GM21360 (cell line): ENCODE measurements at regions not wholly inside any gene's neighbourhood (a gene's known extent, or its start where the extent isn't known, plus 50 kb on each side); places are given as distances from the start of the nearest gene placed in this dataset.

Experiments used
- ATAC-seq: cut with Tn5 transposase; IDR thresholded peaks from one replicate; pipeline ENCODE4 v1.9.1; 2021; ENCODE audit warnings: mild to moderate bottlenecking, moderate library complexity; ENCODE audit not compliant: unreplicated experiment

GRCh38 chr5:74243634-74244033 lies 396.9 kb downstream of the ENC1 start:
- no peak for ATAC-seq

- no peak for ATAC-seq
These were observed 398.0 kb downstream of the ENC1 start for GRCh38 chr5:74242516-74242915.

GRCh38 chr5:74241751-74242140 lies 398.8 kb downstream of the ENC1 start:
- ATAC-seq, result no peak

- no peak for ATAC-seq
These were observed 399.5 kb downstream of the ENC1 start for GRCh38 chr5:74240783-74241750.

- no peak for ATAC-seq
These were observed 401.3 kb downstream of the ENC1 start for GRCh38 chr5:74239261-74239660.

- ATAC-seq, result no peak
These were observed 402.9 kb downstream of the ENC1 start for GRCh38 chr5:74237571-74238145.

GRCh38 chr5:74235552-74235951 lies 405.0 kb downstream of the ENC1 start:
- no peak for ATAC-seq

GRCh38 chr5:74233571-74233970 lies 407.0 kb downstream of the ENC1 start:
- ATAC-seq, result no peak

GRCh38 chr5:74233091-74233490 lies 407.4 kb downstream of the ENC1 start:
- no peak for ATAC-seq

GRCh38 chr5:74232276-74232675 lies 408.3 kb downstream of the ENC1 start:
- ATAC-seq, result no peak

GRCh38 chr5:74231697-74232096 lies 408.8 kb downstream of the ENC1 start:
- no peak for ATAC-seq

GRCh38 chr5:74226716-74227485 lies 413.6 kb downstream of the ENC1 start:
- ATAC-seq, result no peak

GRCh38 chr5:74225587-74225986 lies 414.9 kb downstream of the ENC1 start:
- no peak for ATAC-seq

- no peak for ATAC-seq
These were observed 416.2 kb downstream of the ENC1 start for GRCh38 chr5:74224331-74224730.

- no peak for ATAC-seq
These were observed 417.7 kb downstream of the ENC1 start for GRCh38 chr5:74222806-74223205.

GRCh38 chr5:74221413-74221812 lies 419.1 kb downstream of the ENC1 start:
- no peak for ATAC-seq

- no peak for ATAC-seq
These were observed 424.5 kb downstream of the ENC1 start for GRCh38 chr5:74216012-74216411.

- ATAC-seq, result no peak
These were observed 428.2 kb downstream of the ENC1 start for GRCh38 chr5:74212336-74212735.

GRCh38 chr5:74209571-74209970 lies 431.0 kb downstream of the ENC1 start:
- no peak for ATAC-seq

- ATAC-seq, result no peak
These were observed 433.7 kb downstream of the ENC1 start for GRCh38 chr5:74206579-74207550.
